ENCODE measurements at regions not wholly inside any gene's neighbourhood (a gene's known extent, or its start where the extent isn't known, plus 50 kb on each side); places are given as distances from the start of the nearest gene placed in this dataset.

GRCh38 chr1:29914936-29915335 lies 678.6 kb downstream of the PTPRU start:
- DNase-seq (ENCODE audit: low read depth in 2 of 3, low spot score in 2 of 3): no peak

- no peak for DNase-seq (ENCODE audit: low read depth in 2 of 3, low spot score in 2 of 3)
Measured at GRCh38 chr1:29912425-29912824, 676.1 kb downstream of the PTPRU start.

DNA sequence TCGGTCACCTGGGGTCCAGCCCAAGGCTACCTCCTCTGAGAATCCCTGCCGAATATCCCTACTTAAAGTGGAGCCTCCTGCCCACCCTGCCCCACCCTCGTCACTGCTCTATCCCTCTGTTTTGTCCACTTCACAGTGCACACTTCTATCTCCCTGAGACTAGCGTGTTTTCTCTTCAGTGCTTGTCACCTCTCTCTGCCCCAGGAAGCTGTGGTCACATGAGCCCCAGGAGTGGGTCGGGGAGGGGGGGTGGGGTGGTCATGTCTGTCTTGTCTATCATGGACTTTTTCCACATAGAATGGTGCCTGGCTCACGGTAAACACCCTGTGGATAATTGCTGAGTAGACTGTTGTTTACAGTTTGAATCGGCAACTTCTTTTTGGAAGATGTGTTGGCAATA lies 673.6 kb downstream of the PTPRU start:
- no peak for DNase-seq (ENCODE audit: low read depth in 2 of 3, low spot score in 2 of 3)

DNA sequence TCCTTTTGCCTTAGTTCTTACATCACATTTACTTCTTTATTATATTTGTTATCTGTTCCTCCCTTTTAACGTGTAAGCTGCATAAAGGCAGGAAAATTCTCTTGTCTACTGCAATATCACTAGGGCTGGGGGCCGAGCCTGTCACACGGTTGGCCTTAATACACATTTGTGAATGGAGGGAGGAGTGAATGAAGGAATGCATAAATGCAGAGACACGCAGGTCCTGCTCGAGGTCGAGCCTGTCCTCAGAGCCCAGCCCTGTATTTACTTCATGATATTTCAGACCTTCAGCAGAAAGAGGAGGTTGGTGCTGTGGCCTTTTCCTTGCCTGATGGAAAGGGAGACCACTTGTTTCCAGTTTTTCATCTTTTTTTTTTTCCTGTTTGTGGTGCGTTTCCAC lies 671.3 kb downstream of the PTPRU start:
- DNase-seq (ENCODE audit: low read depth in 2 of 3, low spot score in 2 of 3): no peak

DNA sequence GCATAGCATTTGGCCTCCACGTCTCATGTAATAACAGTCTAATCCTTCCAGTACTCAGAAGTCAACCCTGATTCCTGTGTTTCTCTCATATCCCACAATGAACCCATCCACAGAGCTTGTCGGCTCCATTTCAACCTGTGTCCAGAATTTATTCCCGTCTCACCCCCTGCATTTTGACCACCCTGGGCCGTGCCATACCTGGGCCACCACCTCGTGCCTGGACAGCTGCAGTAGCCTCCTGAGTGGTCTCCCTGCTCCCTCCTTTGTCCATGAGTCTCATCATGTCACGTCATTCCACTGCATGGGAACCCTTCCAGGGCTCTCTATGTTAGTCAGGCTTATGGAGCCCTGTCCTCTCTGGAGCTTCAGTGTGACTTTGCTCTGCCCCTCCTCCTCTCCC lies 670.6 kb downstream of the PTPRU start:
- no peak for DNase-seq (ENCODE audit: low read depth in 2 of 3, low spot score in 2 of 3)

DNA sequence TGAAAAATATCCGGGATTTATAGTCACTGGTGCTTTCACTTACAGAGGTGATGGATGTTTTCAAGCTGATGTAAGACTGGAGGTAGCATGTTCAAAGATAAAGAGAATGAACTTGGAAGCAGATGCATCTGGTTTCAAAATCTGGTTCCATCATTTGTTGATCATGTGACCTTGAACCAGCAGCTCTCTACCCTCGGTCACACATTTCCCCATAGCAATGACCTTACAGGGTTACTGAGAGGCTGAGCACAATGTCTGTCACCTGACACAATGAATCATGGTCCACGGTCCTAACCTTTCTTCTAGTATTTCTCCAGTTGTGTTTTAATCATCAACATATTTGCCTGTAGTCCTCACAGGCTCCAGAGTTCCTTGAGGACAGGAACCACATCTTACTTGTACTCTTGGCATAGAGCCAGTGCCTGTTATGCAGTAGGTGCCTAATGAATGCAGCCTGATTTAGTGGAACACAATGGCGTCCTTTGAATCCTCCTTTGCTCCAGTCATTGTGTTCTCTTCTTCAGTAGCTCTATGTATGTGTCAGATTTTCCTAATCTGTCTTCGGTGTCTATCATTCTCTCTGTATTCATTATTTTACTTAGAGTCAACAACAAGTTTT lies 667.3 kb downstream of the PTPRU start:
- no peak for DNase-seq (ENCODE audit: low read depth in 2 of 3, low spot score in 2 of 3)

- no peak for DNase-seq (ENCODE audit: low read depth in 2 of 3, low spot score in 2 of 3)
Measured at GRCh38 chr1:29901624-29902325, 665.5 kb downstream of the PTPRU start.

DNA sequence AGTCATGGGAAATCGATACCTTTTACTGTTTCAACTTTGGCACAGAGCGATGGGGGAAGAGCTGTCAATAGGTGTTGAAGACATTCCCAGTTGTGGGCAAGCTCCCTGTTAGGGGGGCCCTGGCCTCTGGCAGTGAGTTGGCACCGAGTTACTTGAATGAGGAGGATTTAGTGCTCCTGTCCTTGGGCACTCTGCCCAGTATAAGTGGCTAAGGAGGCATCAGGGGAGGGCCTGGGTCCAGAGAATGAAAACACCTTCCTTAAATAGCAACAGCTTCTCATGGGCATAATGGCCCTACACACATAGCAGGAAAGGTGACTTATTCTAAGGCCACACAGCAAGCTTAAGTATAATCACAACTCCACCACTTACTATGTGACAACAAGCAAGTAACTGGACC lies 664.4 kb downstream of the PTPRU start:
- no peak for DNase-seq (ENCODE audit: low read depth in 2 of 3, low spot score in 2 of 3)

GRCh38 chr1:29900104-29900679 lies 663.9 kb downstream of the PTPRU start:
- no peak for DNase-seq (ENCODE audit: low read depth in 2 of 3, low spot score in 2 of 3)

- DNase-seq (ENCODE audit: low read depth in 2 of 3, low spot score in 2 of 3): peak in 2 of 3 donors; percentile 17 to 27
Measured at GRCh38 chr1:29896791-29897714, 660.7 kb downstream of the PTPRU start.

- no peak for DNase-seq (ENCODE audit: low read depth in 2 of 3, low spot score in 2 of 3)
Measured at GRCh38 chr1:29896300-29896699, 660.0 kb downstream of the PTPRU start.

DNA sequence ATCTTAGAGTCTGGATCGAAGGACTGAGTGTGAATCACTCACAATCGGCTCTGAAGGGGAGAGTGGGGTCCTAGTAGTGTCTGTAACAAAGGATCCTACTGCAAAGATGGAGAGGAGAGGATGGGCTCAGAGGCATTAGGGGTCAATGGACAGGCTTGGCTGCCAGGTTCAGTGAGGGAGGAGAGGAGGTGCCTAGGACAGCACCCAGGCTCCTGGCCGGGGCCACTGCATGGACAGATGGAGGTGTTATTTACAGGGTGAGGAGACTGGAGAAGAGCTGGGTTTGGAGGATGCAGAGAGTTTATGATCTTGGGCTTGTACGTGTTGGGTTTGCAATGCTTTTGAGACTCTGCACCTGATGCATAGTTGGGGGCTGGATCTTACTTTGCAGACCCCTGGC lies 658.9 kb downstream of the PTPRU start:
- DNase-seq (ENCODE audit: low read depth in 2 of 3, low spot score in 2 of 3): no peak

DNA sequence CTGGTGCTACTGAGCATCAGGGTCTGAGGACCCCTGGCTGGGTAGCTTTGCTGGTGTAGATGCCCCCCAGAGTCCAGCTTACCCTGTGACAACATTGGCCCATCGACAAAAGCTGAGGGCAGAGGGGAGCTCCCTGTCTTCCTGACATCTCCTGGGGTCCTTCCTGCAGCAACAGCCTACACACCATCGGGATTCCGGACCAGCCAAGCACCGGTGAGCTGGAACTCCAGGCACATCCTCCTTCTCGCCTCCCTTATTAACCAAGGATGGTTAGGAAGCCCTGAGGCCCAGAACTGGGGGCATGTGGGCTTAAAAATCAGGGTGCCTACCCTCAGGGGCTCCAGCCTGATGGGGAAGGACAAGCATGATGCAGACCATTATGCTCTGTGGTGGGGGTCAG lies 658.0 kb downstream of the PTPRU start:
- no peak for DNase-seq (ENCODE audit: low read depth in 2 of 3, low spot score in 2 of 3)

DNA sequence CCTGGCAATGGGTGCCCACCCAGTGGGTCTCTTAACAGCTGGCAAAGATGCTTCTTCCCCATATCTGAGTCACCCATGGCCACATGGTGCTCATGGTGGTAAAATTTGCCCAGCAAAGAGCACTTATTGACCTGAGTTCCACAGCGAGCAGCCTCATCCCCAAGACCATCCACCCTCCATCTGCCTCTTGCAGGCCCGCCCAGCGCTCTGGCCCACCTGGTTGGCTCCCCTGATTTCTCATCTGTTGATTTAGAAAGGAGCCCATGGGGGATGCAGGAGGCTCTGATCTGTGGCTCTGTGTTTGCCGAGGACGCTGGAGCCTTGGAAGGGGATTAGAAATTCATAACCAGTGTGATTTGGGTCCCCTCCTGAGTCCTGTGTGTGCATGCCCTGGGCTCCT lies 657.5 kb downstream of the PTPRU start:
- no peak for DNase-seq (ENCODE audit: low read depth in 2 of 3, low spot score in 2 of 3)

- no peak for DNase-seq (ENCODE audit: low read depth in 2 of 3, low spot score in 2 of 3)
Measured at GRCh38 chr1:29893046-29893723, 656.9 kb downstream of the PTPRU start.

DNA sequence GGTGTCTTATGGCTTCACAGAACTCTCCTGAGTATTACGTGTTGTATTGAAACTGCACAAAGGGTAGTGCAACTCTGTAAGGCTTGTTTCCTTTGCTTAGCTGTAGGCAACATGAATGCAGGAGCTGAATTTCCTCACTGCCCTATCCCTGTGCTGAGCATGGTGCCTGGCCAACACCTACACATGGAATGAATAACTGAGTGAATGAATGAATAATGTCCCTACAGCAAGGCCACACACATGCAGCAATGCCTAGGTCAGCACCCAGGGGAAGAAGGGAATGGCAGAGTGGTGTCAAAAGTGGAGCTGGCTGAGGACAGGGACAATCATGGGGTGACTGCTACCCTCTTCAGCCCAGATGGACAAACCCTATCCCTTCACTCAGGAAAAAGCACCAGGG lies 655.9 kb downstream of the PTPRU start:
- no peak for DNase-seq (ENCODE audit: low read depth in 2 of 3, low spot score in 2 of 3)

DNA sequence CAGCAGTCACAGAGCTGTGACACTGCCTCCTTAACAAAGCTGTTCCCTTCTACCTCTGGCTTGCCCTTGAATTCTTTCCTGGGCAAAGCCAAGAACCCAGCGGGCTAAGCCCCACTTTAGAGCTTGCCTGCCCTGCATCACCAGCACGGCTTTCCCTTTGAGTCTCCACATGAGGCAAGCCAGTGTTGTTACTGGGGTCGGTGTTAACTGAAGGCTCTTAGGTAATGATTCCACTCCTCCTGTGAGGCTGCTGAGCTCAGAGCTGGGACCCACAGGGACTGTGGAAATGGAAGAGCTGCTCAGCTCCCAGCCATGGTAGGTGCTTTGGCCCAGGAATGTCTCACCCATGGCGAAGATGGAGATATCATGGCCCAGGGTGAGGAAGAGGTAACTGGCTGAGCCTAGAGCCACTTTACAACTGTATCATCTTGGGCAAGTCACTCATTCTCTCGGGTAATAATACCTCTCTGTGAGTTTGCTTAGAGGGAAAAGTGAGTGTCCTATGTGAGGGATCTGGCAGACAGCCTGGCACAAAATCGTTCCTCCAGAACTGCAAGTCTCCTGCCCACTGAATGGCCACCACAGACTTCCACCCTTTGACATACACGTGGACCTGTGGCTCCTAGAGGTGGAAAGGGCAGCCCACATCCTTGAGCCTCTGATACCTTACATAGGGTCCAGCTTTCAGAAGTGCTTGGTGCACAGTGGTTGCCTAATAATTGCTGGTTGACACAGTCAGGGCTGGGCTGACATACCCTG lies 654.1 kb downstream of the PTPRU start:
- DNase-seq (ENCODE audit: low read depth in 2 of 3, low spot score in 2 of 3): no peak

DNA sequence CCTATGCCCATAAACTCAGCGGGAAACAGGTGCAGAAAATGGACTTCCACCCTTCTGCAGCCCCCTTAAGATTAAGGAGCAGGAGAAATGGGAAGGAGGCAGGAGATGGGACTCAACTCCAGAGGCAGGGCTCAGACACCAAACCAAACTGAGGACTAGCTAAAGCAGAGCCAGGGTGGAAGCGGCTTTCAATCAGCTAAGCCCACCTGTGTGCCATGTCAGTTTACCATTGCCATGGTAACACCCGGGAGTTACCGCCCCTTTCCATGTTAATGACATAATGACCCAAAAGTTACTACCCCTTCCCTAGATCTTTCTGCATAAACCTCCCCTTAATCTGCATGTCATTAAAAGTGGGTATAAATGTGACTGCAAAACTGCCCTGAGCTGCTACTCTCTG lies 653.5 kb downstream of the PTPRU start:
- no peak for DNase-seq (ENCODE audit: low read depth in 2 of 3, low spot score in 2 of 3)

GRCh38 chr1:29884740-29885139 lies 648.4 kb downstream of the PTPRU start:
- no peak for DNase-seq (ENCODE audit: low read depth in 2 of 3, low spot score in 2 of 3)

DNA sequence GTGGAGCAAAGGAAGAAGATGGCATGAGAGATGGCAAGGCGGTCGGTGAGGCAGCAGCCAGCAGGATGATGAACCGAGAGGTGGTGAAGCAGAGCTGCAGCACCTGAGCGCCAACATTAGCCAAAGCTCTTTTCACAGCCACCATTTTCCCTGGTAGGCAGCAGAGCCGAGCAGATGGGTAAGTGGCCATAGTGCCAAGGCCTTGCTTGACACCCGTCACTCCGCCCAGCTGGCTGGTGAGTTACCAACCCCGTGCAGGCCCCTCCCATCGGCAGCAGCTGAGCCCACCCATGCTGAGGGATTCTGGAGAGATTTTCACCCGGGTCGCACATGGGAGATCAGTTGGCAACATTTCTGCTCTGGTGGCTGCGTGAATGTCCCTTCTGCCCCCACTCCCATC lies 647.7 kb downstream of the PTPRU start:
- no peak for DNase-seq (ENCODE audit: low read depth in 2 of 3, low spot score in 2 of 3)
